Psoas muscle (tissue), 7 donors: ENCODE measurements at regions not wholly inside any gene's neighbourhood (a gene's known extent, or its start where the extent isn't known, plus 50 kb on each side); places are given as distances from the start of the nearest gene placed in this dataset.

Experiments used
- ATAC-seq, 4 donors: fragments of 200-7000 bp; cut with Tn5 transposase; one replicate each; pipeline ENCODE4 v1.9.1; 2020; ENCODE audit warnings: moderate library complexity in 3 of 4, mild to moderate bottlenecking in 2 of 4
- DNase-seq, 2 donors: peaks; one replicate each; pipeline ENCODE4 v3.0.0-alpha.2; 2020
- H3K27ac ChIP-seq: fragments of 200-600 bp; one replicate; pipeline ENCODE4 v1.8.0; 2022
- H3K27me3 ChIP-seq, 3 donors: fragments of 200-600 bp in 1 of 3; one replicate each; pipeline versions ENCODE4 v1.6.1 to v1.8.0; 2013 to 2022; ENCODE audit warnings: low read length in 2 of 3, mild to moderate bottlenecking in 2 of 3, moderate library complexity in 1 of 3; ENCODE audit not compliant: insufficient read depth in 3 of 3
- H3K36me3 ChIP-seq, 2 donors: fragments of 200-600 bp in 1 of 2; one replicate each; pipeline versions ENCODE4 v1.6.1 to v1.8.0; 2013 to 2022; ENCODE audit warnings: low read depth in 1 of 2, mild to moderate bottlenecking in 1 of 2, moderate library complexity in 1 of 2; ENCODE audit not compliant: insufficient read depth in 1 of 2
- H3K4me1 ChIP-seq: fragments of 200-600 bp; one replicate; pipeline ENCODE4 v1.8.0; 2022
- H3K4me3 ChIP-seq: fragments of 200-600 bp; one replicate; pipeline ENCODE4 v1.8.0; 2022; ENCODE audit warnings: mild to moderate bottlenecking
- H3K9me3 ChIP-seq: fragments of 200-600 bp; one replicate; pipeline ENCODE4 v1.8.0; 2022
- WGBS, 3 donors: extraction: QIAGEN DNeasy Blood & Tissue Kit; methylation state at CpG; one replicate each; pipeline versions ENCODE4 v1.1.6 to v1.1.7; 2013; 5-methylcytosine and 5-hydroxymethylcytosine counted together
- intact Hi-C, 2 donors: fragments of 100-400 bp; cut with DNase I; formaldehyde crosslinking; loops; one replicate each; pipeline versions ENCODE4 v1.11.0 to v1.14.2; 2022
- TF ChIP-seq, protein P1 (sequence below): fragments of 200-600 bp; IDR thresholded peaks from one replicate; pipeline ENCODE4 v1.8.0; 2022; ENCODE audit warnings: antibody characterized with exemption
- donor health status: healthy with polysubstance abuse.
- donor health status: DM: no; HTN: no; CAD: no; lungs with moderate emphysema.
- donor health status: Bipolar disorder and iron deficiency.
- donor health status: healthy.
- donor health status: DM: yes; HTN: yes; CAD: no.
- donor health status: DM: no; HTN: no; CAD: no.
- donor health status: DM: yes; HTN: yes; CAD: no.

DNA sequence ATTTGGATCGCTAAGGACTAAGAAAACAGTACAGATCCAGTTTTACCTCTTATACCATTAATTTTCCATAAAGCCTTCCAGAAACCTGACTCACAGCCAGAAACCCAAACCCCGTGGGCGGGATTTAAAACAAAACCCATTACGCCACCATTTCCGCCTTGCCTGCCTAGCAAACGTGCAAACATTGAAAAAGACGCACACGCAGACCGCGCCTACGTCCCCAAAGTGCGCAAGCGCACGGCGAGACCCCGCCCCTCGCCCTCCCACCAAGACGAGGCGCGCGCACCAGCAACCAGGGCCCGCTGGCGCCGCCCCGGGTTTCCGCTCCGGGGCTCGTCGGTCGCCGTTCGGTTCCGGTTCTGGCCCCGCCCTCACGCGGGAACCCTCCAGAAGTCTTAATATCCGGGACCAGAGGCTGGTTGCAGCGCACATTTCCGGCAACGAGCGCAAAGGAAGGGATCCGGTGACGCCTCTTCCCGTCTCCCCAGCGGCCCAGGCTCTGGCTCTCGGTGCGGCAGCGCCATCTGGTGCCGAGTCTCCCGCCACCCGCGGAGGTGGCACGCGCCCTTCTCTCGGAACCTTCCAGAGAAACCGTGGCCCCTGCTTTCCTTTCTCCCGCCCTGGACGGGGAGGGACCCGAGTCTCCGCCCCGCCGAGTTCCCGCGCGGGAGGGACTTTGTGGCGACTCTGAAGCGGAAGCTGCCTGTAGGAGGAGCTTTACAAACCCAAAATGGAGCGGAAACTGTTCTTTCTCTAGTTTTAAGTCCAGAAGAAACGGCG is 256.9 kb upstream of the STARD13 start:
- H3K9me3 ChIP-seq = no peaks in the 10 kb centered on the region
- TF ChIP-seq, protein P1, sequence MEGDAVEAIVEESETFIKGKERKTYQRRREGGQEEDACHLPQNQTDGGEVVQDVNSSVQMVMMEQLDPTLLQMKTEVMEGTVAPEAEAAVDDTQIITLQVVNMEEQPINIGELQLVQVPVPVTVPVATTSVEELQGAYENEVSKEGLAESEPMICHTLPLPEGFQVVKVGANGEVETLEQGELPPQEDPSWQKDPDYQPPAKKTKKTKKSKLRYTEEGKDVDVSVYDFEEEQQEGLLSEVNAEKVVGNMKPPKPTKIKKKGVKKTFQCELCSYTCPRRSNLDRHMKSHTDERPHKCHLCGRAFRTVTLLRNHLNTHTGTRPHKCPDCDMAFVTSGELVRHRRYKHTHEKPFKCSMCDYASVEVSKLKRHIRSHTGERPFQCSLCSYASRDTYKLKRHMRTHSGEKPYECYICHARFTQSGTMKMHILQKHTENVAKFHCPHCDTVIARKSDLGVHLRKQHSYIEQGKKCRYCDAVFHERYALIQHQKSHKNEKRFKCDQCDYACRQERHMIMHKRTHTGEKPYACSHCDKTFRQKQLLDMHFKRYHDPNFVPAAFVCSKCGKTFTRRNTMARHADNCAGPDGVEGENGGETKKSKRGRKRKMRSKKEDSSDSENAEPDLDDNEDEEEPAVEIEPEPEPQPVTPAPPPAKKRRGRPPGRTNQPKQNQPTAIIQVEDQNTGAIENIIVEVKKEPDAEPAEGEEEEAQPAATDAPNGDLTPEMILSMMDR = peak; percentile 82
- DNase-seq (peak; percentile 99), ATAC-seq (peak; percentile 93 to 97 (median 94))
- WGBS, 3 donors = 0 to 1% (median 0%) methylated on average over 64 to 70 of the region's 70 CpGs
- H3K4me1 ChIP-seq = peaks cover 26% of the 10 kb centered on the region
- intact Hi-C loops = loop anchor here (2.0 to 10.0 kb wide), 8 partner anchors 180 to 955 kb away; partner anchors contain the start of genes PDS5B (in 1 of the 2) and STARD13 (in 1 of the 2)
- H3K27me3 ChIP-seq = no peaks in the 10 kb centered on the region
- peak overlapping the region; percentile 93 for H3K27ac ChIP-seq
- H3K36me3 ChIP-seq = no peaks in the 10 kb centered on the region
- peak overlapping the region; percentile 69 for H3K4me3 ChIP-seq

DNA sequence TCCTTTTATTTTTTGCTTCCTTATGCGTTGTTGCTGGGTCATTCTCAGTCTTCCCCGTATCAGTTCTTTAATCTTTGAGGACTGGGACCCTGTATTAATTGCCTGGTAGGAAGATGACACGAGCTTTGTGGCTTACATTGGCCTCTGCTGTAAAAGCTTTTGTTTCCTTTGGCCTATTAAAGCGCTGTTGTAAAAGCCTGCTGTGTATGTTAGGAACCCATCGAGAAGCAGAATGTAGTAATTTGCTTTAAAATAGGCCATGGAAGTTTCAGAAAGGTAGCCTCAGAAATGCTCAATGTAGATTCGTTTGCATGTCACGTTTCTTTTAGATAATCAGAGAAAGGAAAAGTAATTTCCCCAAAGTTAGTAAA is 257.5 kb upstream of the STARD13 start:
- peak in 3 of 4 donors; percentile 6 to 18 (median 11) for ATAC-seq
- H3K4me1 ChIP-seq = peaks cover 26% of the 10 kb centered on the region
- H3K36me3 ChIP-seq = no peaks in the 10 kb centered on the region
- peak overlapping the region; percentile 69 for H3K4me3 ChIP-seq
- H3K9me3 ChIP-seq = no peaks in the 10 kb centered on the region
- DNase-seq = no peak
- TF ChIP-seq, protein P1 = no peak
- intact Hi-C loops = loop anchor here (2.0 to 10.0 kb wide), 8 partner anchors 180 to 956 kb away; partner anchors contain the start of genes PDS5B (in 1 of the 2) and STARD13 (in 1 of the 2)
- H3K27ac ChIP-seq = peak overlapping the region; percentile 93
- 2 to 3% (median 2%) methylated on average over 7 of the region's 7 CpGs for WGBS, 3 donors
- H3K27me3 ChIP-seq = no peaks in the 10 kb centered on the region

DNA sequence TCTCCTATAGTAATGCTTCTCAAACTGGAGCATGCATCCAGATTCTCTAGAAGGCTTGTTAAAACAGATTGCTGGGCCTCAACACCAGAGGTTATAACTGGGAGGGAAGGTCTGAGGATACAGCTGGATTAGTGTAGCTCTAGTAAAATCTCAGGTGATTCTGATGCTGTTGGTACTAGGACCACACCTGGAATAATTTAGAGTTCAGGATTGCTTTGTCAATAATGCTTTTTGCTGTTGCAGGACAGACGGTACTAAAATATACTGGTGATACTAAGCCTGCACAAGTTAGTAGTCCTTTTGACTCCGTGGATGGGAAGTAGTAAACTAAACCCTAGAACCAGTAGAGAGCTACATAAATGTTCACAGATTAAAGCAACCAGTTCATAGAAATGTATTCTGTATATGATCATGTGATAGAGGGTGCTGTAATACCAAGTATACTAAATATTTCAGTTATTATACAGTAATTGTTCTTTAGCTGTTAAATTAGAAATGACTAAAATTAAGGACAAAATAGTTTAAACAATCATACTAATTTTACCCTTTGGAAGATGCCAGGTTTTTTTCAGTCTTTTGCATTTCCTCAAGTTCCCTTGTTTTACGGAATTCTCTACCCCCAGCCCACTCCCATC is 258.2 kb upstream of the STARD13 start:
- WGBS, 3 donors = 55 to 57% (median 57%) methylated on average over 3 of the region's 3 CpGs
- peaks cover 26% of the 10 kb centered on the region for H3K4me1 ChIP-seq

DNA sequence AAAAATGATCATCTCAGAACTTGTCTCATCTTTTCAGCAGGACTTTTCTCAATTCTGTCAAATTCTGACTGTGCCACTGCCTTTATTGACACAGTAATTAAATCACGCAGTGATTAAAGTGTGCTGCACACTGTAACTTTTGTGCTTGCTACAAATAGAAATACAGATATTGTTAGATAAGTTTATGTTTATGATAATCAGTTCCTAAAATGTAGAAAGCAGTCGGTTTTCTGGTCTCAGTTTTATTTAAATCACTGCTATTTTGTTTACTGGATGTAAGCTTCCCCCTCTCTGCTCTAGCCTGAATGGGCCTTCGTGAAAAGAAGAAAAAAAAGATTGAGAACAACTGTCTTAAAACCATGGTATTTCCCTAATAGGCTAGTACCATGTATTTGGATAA is 258.8 kb upstream of the STARD13 start:
- TF ChIP-seq, protein P1 = no peak
- peak overlapping the region; percentile 93 for H3K27ac ChIP-seq
- H3K9me3 ChIP-seq = no peaks in the 10 kb centered on the region
- no peaks in the 10 kb centered on the region for H3K27me3 ChIP-seq
- ATAC-seq (no peak), DNase-seq (no peak)
- no peaks in the 10 kb centered on the region for H3K36me3 ChIP-seq
- intact Hi-C loops = loop anchor here (5.0 to 10.0 kb wide), 7 partner anchors 180 to 957 kb away; partner anchors contain the start of genes PDS5B (in 1 of the 2) and STARD13 (in 1 of the 2)
- peak overlapping the region; percentile 69 for H3K4me3 ChIP-seq
- peaks cover 26% of the 10 kb centered on the region for H3K4me1 ChIP-seq
- WGBS, 3 donors = 67 to 77% (median 74%) methylated on average over 3 of the region's 3 CpGs

More for the DNA sequence above, 258.2 kb upstream of the STARD13 start:
- ATAC-seq = no peak
- no peaks in the 10 kb centered on the region for H3K9me3 ChIP-seq
- intact Hi-C loops = loop anchor here (2.0 to 10.0 kb wide), 8 partner anchors 179 to 956 kb away; partner anchors contain the start of genes PDS5B (in 1 of the 2) and STARD13 (in 1 of the 2)
- no peak for DNase-seq
- peak overlapping the region; percentile 93 for H3K27ac ChIP-seq
- TF ChIP-seq, protein P1 = no peak
- H3K27me3 ChIP-seq = no peaks in the 10 kb centered on the region
- no peaks in the 10 kb centered on the region for H3K36me3 ChIP-seq
- peak overlapping the region; percentile 69 for H3K4me3 ChIP-seq
